ENCODE measurements at regions not wholly inside any gene's neighbourhood (a gene's known extent, or its start where the extent isn't known, plus 50 kb on each side); places are given as distances from the start of the nearest gene placed in this dataset.

DNA sequence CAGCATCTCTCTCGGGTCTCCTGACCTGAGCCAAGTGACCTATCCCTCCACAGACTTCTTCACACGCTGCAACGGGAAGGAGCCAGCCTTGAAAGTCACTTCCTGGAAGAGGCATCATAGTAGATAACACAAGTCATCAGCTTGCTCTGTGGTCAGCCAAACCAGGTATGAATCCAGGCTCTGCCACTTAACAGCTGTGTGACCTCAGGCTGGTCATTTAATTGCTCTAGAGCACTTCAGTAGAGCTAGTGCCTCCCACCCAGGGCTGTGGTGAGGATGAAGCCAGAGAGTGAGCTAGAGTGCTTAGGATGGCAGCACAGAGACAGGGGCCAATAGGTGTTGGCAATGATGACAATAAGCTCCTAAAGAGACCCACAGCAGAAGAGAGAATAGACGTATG is 247.7 kb upstream of the ZMIZ1 start:
- no peak for TF ChIP-seq POLR2A (IDR thresholded peaks at IDR 0.05)
- TF ChIP-seq, protein P1, sequence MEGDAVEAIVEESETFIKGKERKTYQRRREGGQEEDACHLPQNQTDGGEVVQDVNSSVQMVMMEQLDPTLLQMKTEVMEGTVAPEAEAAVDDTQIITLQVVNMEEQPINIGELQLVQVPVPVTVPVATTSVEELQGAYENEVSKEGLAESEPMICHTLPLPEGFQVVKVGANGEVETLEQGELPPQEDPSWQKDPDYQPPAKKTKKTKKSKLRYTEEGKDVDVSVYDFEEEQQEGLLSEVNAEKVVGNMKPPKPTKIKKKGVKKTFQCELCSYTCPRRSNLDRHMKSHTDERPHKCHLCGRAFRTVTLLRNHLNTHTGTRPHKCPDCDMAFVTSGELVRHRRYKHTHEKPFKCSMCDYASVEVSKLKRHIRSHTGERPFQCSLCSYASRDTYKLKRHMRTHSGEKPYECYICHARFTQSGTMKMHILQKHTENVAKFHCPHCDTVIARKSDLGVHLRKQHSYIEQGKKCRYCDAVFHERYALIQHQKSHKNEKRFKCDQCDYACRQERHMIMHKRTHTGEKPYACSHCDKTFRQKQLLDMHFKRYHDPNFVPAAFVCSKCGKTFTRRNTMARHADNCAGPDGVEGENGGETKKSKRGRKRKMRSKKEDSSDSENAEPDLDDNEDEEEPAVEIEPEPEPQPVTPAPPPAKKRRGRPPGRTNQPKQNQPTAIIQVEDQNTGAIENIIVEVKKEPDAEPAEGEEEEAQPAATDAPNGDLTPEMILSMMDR (IDR thresholded peaks at IDR 0.05 in 4 of 5, conservative IDR thresholded peaks at IDR 0.05 in 1 of 5), result no peak

All from gastrocnemius medialis (tissue), 4 donors.